Endothelial cell of umbilical vein (primary cell): ENCODE measurements at regions not wholly inside any gene's neighbourhood (a gene's known extent, or its start where the extent isn't known, plus 50 kb on each side); places are given as distances from the start of the nearest gene placed in this dataset.

Source experiments
- CTCF ChIP-seq, 2 donors: IDR thresholded peaks; 1 replicate in 1 of 2; 2 replicates in 1 of 2; pipeline ENCODE4 v1.5.1; 2011; ENCODE audit warnings: low read length in 2 of 2, mild to moderate bottlenecking in 2 of 2, moderate library complexity in 2 of 2, control low read depth in 1 of 2, inconsistent platforms in 1 of 2, low read depth in 1 of 2; ENCODE audit not compliant: insufficient read depth in 1 of 2; ENCODE audit errors: extremely low read depth in 1 of 2
- EZH2 ChIP-seq: IDR thresholded peaks from 2 replicates; pipeline ENCODE4 v1.6.1; 2012; ENCODE audit warnings: borderline replicate concordance, low read depth, mild to moderate bottlenecking, moderate library complexity, low read length, inconsistent platforms; ENCODE audit not compliant: severe bottlenecking
- FOS ChIP-seq: IDR thresholded peaks from 2 replicates; pipeline ENCODE4 v1.6.1; 2011; ENCODE audit warnings: mild to moderate bottlenecking, low read length, moderate library complexity, borderline replicate concordance; ENCODE audit not compliant: insufficient read depth
- MAX ChIP-seq: IDR thresholded peaks from 2 replicates; pipeline ENCODE4 v1.6.1; 2011; ENCODE audit not compliant: insufficient read depth, insufficient read length
- POLR2A ChIP-seq: IDR thresholded peaks from 2 replicates; pipeline ENCODE4 v1.6.1; 2012; ENCODE audit warnings: low read depth, mild to moderate bottlenecking, control low read depth, low read length
- POLR2AphosphoS5 ChIP-seq: IDR thresholded peaks from 2 replicates; pipeline ENCODE4 v1.6.1; 2012; ENCODE audit warnings: low read depth, mild to moderate bottlenecking, control low read depth, low read length, moderate library complexity; ENCODE audit not compliant: insufficient read depth

GRCh38 chr2:226213717-226214116 lies 585.9 kb downstream of the IRS1 start:
- no peak for TF ChIP-seq CTCF (IDR thresholded peaks at IDR 0.05; ENCODE audit: extremely low read depth in 1 of 2, insufficient read depth in 1 of 2, low read depth in 1 of 2, low read length in 2 of 2)
- no peak for TF ChIP-seq EZH2
- no peak for TF ChIP-seq MAX
- no peak for TF ChIP-seq POLR2AphosphoS5
- no peak for TF ChIP-seq FOS
- no peak for TF ChIP-seq POLR2A
